ENCODE measurements at regions not wholly inside any gene's neighbourhood (a gene's known extent, or its start where the extent isn't known, plus 50 kb on each side); places are given as distances from the start of the nearest gene placed in this dataset.
"Not testable (repeated sequence)": the region's sequence is repeated elsewhere in the genome, so short reads cannot be mapped to it uniquely, and the experiment has no call there.

GRCh38 chr6:121597654-121598053, 162.2 kb downstream of the GJA1 start:
- Histone ChIP-seq H3K9me3 (no peaks in the 10 kb centered on the region), H3K36me3 (no peaks in the 10 kb centered on the region), H3K4me3 (no peak overlapping the region), H3K4me1 (no peaks in the 10 kb centered on the region), H3K27me3 (no peaks in the 10 kb centered on the region), H3K27ac (no peak overlapping the region)
- DNase-seq (ENCODE audit: low spot score) = no peak
- no peak for TF ChIP-seq CTCF (IDR thresholded peaks at IDR 0.05)

GRCh38 chr6:121599331-121599730, 163.9 kb downstream of the GJA1 start:
- not testable (repeated sequence) for DNase-seq (ENCODE audit: low spot score); H3K9me3 ChIP-seq; H3K27ac ChIP-seq; H3K27me3 ChIP-seq; H3K4me1 ChIP-seq; H3K4me3 ChIP-seq; H3K36me3 ChIP-seq

- DNase-seq (ENCODE audit: low spot score) = no peak
- Histone ChIP-seq H3K4me3 (no peak overlapping the region), H3K27me3 (no peaks in the 10 kb centered on the region), H3K9me3 (no peaks in the 10 kb centered on the region), H3K4me1 (no peaks in the 10 kb centered on the region), H3K27ac (no peak overlapping the region), H3K36me3 (no peaks in the 10 kb centered on the region)
- TF ChIP-seq CTCF (IDR thresholded peaks at IDR 0.05) = no peak
Measured at GRCh38 chr6:121600389-121601168, 165.1 kb downstream of the GJA1 start.

DNA sequence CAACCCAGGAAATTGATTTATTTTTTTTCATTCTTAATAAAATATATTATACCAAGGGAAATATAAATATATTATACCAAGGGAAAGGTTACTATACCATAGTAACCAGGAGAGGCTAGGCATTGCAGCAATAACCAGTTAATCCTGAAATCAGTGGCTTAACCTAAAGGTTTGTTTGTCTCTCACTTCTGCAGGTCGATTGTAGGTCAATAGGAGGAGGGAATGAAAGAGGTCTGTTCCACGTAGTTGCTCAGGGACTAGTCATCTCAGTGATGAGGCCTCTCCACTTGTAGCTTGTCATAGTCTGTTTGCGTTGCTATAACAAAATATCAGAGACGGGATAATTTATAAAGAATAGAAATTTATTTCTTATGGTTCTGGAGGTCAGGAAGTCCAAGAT, 168.0 kb downstream of the GJA1 start:
- no peak for TF ChIP-seq CTCF (IDR thresholded peaks at IDR 0.05)
- DNase-seq (ENCODE audit: low spot score) = no peak
- H3K27me3 ChIP-seq = no peaks in the 10 kb centered on the region

GRCh38 chr6:121607721-121608120, 172.3 kb downstream of the GJA1 start:
- TF ChIP-seq CTCF (IDR thresholded peaks at IDR 0.05) = no peak
- H3K36me3 ChIP-seq = no peaks in the 10 kb centered on the region
- no peak for DNase-seq (ENCODE audit: low spot score)
- H3K4me3 ChIP-seq = no peak overlapping the region
- H3K27ac ChIP-seq = no peak overlapping the region
- H3K4me1 ChIP-seq = no peaks in the 10 kb centered on the region
- H3K27me3 ChIP-seq = no peaks in the 10 kb centered on the region
- no peaks in the 10 kb centered on the region for H3K9me3 ChIP-seq

More for the DNA sequence above, 168.0 kb downstream of the GJA1 start:
- Histone ChIP-seq H3K9me3 (no peaks in the 10 kb centered on the region), H3K27ac (no peak overlapping the region), H3K36me3 (no peaks in the 10 kb centered on the region), H3K4me1 (no peaks in the 10 kb centered on the region), H3K4me3 (no peak overlapping the region)

GRCh38 chr6:121608270-121608669, 172.8 kb downstream of the GJA1 start:
- DNase-seq (ENCODE audit: low spot score) = no peak
- no peaks in the 10 kb centered on the region for H3K27me3 ChIP-seq
- H3K9me3 ChIP-seq = no peaks in the 10 kb centered on the region
- H3K27ac ChIP-seq = no peak overlapping the region
- H3K36me3 ChIP-seq = no peaks in the 10 kb centered on the region
- no peak for TF ChIP-seq CTCF (IDR thresholded peaks at IDR 0.05)
- no peaks in the 10 kb centered on the region for H3K4me1 ChIP-seq
- H3K4me3 ChIP-seq = no peak overlapping the region
